ENCODE measurements at regions not wholly inside any gene's neighbourhood (a gene's known extent, or its start where the extent isn't known, plus 50 kb on each side); places are given as distances from the start of the nearest gene placed in this dataset.

- TF ChIP-seq IRF5 (IDR thresholded peaks at IDR 0.05; ENCODE audit: borderline replicate concordance) (no peak), MYC (IDR thresholded peaks at IDR 0.05; ENCODE audit: insufficient read depth, insufficient read length, insufficient replicate concordance, low read length, severe bottlenecking) (no peak), ZNF687 (IDR thresholded peaks at IDR 0.05) (no peak), IRF3 (IDR thresholded peaks at IDR 0.05) (no peak), USF1 (IDR thresholded peaks at IDR 0.05; ENCODE audit: borderline replicate concordance, extremely low read length, insufficient read depth, low read depth, low read length) (no peak), IKZF2 (IDR thresholded peaks at IDR 0.05) (no peak), CREB1 (IDR thresholded peaks at IDR 0.05; ENCODE audit: low read depth) (no peak), HDAC6 (IDR thresholded peaks at IDR 0.05; ENCODE audit: unreplicated experiment) (no peak), CHD2 (IDR thresholded peaks at IDR 0.05; ENCODE audit: borderline replicate concordance, low read depth, low read length) (no peak), BCL3 (IDR thresholded peaks at IDR 0.05; ENCODE audit: borderline replicate concordance, insufficient read depth, low read depth, low read length, poor library complexity, severe bottlenecking) (no peak), ZNF592 (IDR thresholded peaks at IDR 0.05) (no peak), WRNIP1 (IDR thresholded peaks at IDR 0.05; ENCODE audit: borderline replicate concordance, low read depth, low read length) (no peak), STAT1 (conservative IDR thresholded peaks at IDR 0.05) (no peak)
Observed at GRCh38 chr4:3827616-3828492, 61.7 kb downstream of the ADRA2C start (continued).

All from GM12878 (cell line).